DMS53 treated with DMSO at 0.1 percent for 48 hours (cell line): ENCODE measurements at regions not wholly inside any gene's neighbourhood (a gene's known extent, or its start where the extent isn't known, plus 50 kb on each side); places are given as distances from the start of the nearest gene placed in this dataset.
"Not testable (repeated sequence)": the region's sequence is repeated elsewhere in the genome, so short reads cannot be mapped to it uniquely, and the experiment has no call there.

Experiments used
- DNase-seq: peaks from one replicate; lab custom pipeline; 2025; ENCODE audit not compliant: unreplicated experiment; lab: John Stamatoyannopoulos, UW

GRCh38 chr7:83739527-83739926, 90.6 kb upstream of the SEMA3E start:
- DNase-seq: no peak

GRCh38 chr7:83738291-83738835, 89.4 kb upstream of the SEMA3E start:
- no peak for DNase-seq

GRCh38 chr7:83732305-83732704, 83.4 kb upstream of the SEMA3E start:
- DNase-seq: no peak

- no peak for DNase-seq
Observed at GRCh38 chr7:83731154-83731553, 82.2 kb upstream of the SEMA3E start.

GRCh38 chr7:83716923-83717322, 68.0 kb upstream of the SEMA3E start:
- DNase-seq: not testable (repeated sequence)

GRCh38 chr7:83708531-83708930, 59.6 kb upstream of the SEMA3E start:
- no peak for DNase-seq

GRCh38 chr7:83704564-83704963, 55.6 kb upstream of the SEMA3E start:
- DNase-seq: no peak

GRCh38 chr7:83702446-83702845, 53.5 kb upstream of the SEMA3E start:
- DNase-seq: no peak

GRCh38 chr7:83701736-83702135, 52.8 kb upstream of the SEMA3E start:
- no peak for DNase-seq
